Endodermal cell (in vitro differentiated cells): ENCODE measurements at regions not wholly inside any gene's neighbourhood (a gene's known extent, or its start where the extent isn't known, plus 50 kb on each side); places are given as distances from the start of the nearest gene placed in this dataset.
"Not testable (repeated sequence)": the region's sequence is repeated elsewhere in the genome, so short reads cannot be mapped to it uniquely, and the experiment has no call there.

ENCODE experiments used
- DNase-seq: peaks from one replicate; pipeline ENCODE4 v3.0.0-alpha.2; 2017
- H3K27ac ChIP-seq: 2 replicates; pipeline ENCODE4 v1.5.1; 2013; ENCODE audit warnings: mild to moderate bottlenecking, low read depth, low read length, moderate library complexity
- H3K27me3 ChIP-seq: 2 replicates; pipeline ENCODE4 v1.6.1; 2013; ENCODE audit warnings: mild to moderate bottlenecking, low read length, moderate library complexity; ENCODE audit not compliant: insufficient read depth, control insufficient read depth, poor library complexity, severe bottlenecking
- H3K36me3 ChIP-seq: 2 replicates; pipeline ENCODE4 v1.7.0; 2013; ENCODE audit warnings: mild to moderate bottlenecking, low read length, moderate library complexity; ENCODE audit not compliant: control insufficient read depth, insufficient read depth
- H3K4me1 ChIP-seq: one replicate; pipeline ENCODE4 v1.7.0; 2013; ENCODE audit warnings: low read length; ENCODE audit not compliant: control insufficient read depth, insufficient read depth
- H3K4me3 ChIP-seq: 2 replicates; pipeline ENCODE4 v1.5.1; 2013; ENCODE audit warnings: mild to moderate bottlenecking, low read length, moderate library complexity
- H3K9ac ChIP-seq: 2 replicates; pipeline ENCODE4 v1.6.1; 2013; ENCODE audit warnings: mild to moderate bottlenecking, low read length, moderate library complexity; ENCODE audit not compliant: poor library complexity, severe bottlenecking; ENCODE audit errors: extremely low read depth
- H3K9me3 ChIP-seq: 2 replicates; pipeline ENCODE4 v1.6.1; 2013; ENCODE audit warnings: mild to moderate bottlenecking, low read length, moderate library complexity; ENCODE audit not compliant: control insufficient read depth
- H3K27ac Mint-ChIP-seq: 2 replicates; pipeline ENCODE4 v1.8.0; 2020; ENCODE audit warnings: mixed read lengths
- H3K27me3 Mint-ChIP-seq: 2 replicates; pipeline ENCODE4 v1.8.0; 2021; ENCODE audit warnings: mild to moderate bottlenecking, mixed read lengths; ENCODE audit not compliant: insufficient read depth
- H3K36me3 Mint-ChIP-seq: 2 replicates; pipeline ENCODE4 v1.8.0; 2020; ENCODE audit warnings: low read depth, mixed read lengths
- H3K4me1 Mint-ChIP-seq: 2 replicates; pipeline ENCODE4 v1.8.0; 2020; ENCODE audit warnings: mixed read lengths
- H3K4me3 Mint-ChIP-seq: 2 replicates; pipeline ENCODE4 v1.8.0; 2020; ENCODE audit warnings: mild to moderate bottlenecking, moderate library complexity, mixed read lengths
- H3K9me3 Mint-ChIP-seq: 2 replicates; pipeline ENCODE4 v1.8.0; 2020; ENCODE audit warnings: mild to moderate bottlenecking, mixed read lengths
- CTCF ChIP-seq: fragments of 200-600 bp; sonication (generic); conservative IDR thresholded peaks from 2 replicates; pipeline ENCODE4 v1.5.0; 2021; ENCODE audit warnings: antibody characterized with exemption, mild to moderate bottlenecking
- WGBS, 2 experiments: methylation state at CpG; one replicate each; pipeline versions ENCODE4 v1.1.5 to v1.1.7; 2013; ENCODE audit warnings: missing lambda C conversion rate in 2 of 2, mixed read lengths in 1 of 2; ENCODE audit not compliant: insufficient coverage in 1 of 2, insufficient read length in 1 of 2; 5-methylcytosine and 5-hydroxymethylcytosine counted together

- Mint-ChIP-seq H3K36me3 (peaks cover 2% of the 10 kb centered on the region), H3K9me3 (peaks cover 9% of the 10 kb centered on the region), H3K4me3 (no peak overlapping the region), H3K27me3 (peaks cover 44% of the 10 kb centered on the region), H3K4me1 (no peaks in the 10 kb centered on the region), H3K27ac (no peak overlapping the region)
- no peak overlapping the region for H3K4me3 ChIP-seq
- no peaks in the 10 kb centered on the region for H3K4me1 ChIP-seq
- H3K9me3 ChIP-seq, result no peaks in the 10 kb centered on the region
- H3K9ac ChIP-seq, result no peak overlapping the region
- WGBS, 2 experiments, result 82% methylated on average over 2 of the region's 2 CpGs; no CpG with 5 or more reads in 1 of the 2 experiments
- no peaks in the 10 kb centered on the region for H3K27me3 ChIP-seq
- H3K36me3 ChIP-seq, result no peaks in the 10 kb centered on the region
- no peak for TF ChIP-seq CTCF
- DNase-seq, result no peak
- H3K27ac ChIP-seq, result no peak overlapping the region
These were observed 67.1 kb upstream of the SH3GL3 start for GRCh38 chr15:83380059-83380458.

GRCh38 chr15:83380682-83381081 is 66.5 kb upstream of the SH3GL3 start:
- H3K36me3 ChIP-seq, result no peaks in the 10 kb centered on the region
- Mint-ChIP-seq H3K4me1 (no peaks in the 10 kb centered on the region), H3K27ac (no peak overlapping the region), H3K36me3 (peaks cover 2% of the 10 kb centered on the region), H3K27me3 (peaks cover 43% of the 10 kb centered on the region), H3K9me3 (peaks cover 10% of the 10 kb centered on the region), H3K4me3 (no peak overlapping the region)
- peak; percentile 58 for TF ChIP-seq CTCF
- no peaks in the 10 kb centered on the region for H3K27me3 ChIP-seq
- no peaks in the 10 kb centered on the region for H3K9me3 ChIP-seq
- WGBS, 2 experiments, result 77% methylated on average over 4 of the region's 4 CpGs; no CpG with 5 or more reads in 1 of the 2 experiments
- no peak overlapping the region for H3K9ac ChIP-seq
- no peaks in the 10 kb centered on the region for H3K4me1 ChIP-seq
- H3K27ac ChIP-seq, result no peak overlapping the region
- no peak overlapping the region for H3K4me3 ChIP-seq
- peak; percentile 83 for DNase-seq

GRCh38 chr15:83383608-83384139 is 63.5 kb upstream of the SH3GL3 start:
- H3K9ac ChIP-seq, H3K9me3 ChIP-seq, H3K27ac ChIP-seq, H3K27me3 ChIP-seq, H3K4me1 ChIP-seq, H3K36me3 Mint-ChIP-seq, H3K4me1 Mint-ChIP-seq, DNase-seq, H3K36me3 ChIP-seq: not testable (repeated sequence)
- peak overlapping the region; percentile 97 for H3K27ac Mint-ChIP-seq
- H3K4me3 ChIP-seq, result peak overlapping the region; percentile 55
- peak overlapping the region; percentile 76 for H3K4me3 Mint-ChIP-seq
- peaks cover 17% of the 10 kb centered on the region for H3K27me3 Mint-ChIP-seq
- peaks cover 11% of the 10 kb centered on the region for H3K9me3 Mint-ChIP-seq
- 46 to 64% methylated on average over 6 to 26 of the region's 36 CpGs for WGBS, 2 experiments

- H3K27ac Mint-ChIP-seq, result no peak overlapping the region
- no peaks in the 10 kb centered on the region for H3K9me3 ChIP-seq
- H3K36me3 Mint-ChIP-seq, result no peaks in the 10 kb centered on the region
- no peaks in the 10 kb centered on the region for H3K36me3 ChIP-seq
- no peak overlapping the region for H3K4me3 Mint-ChIP-seq
- no peak overlapping the region for H3K4me3 ChIP-seq
- no peaks in the 10 kb centered on the region for H3K4me1 Mint-ChIP-seq
- no peak overlapping the region for H3K9ac ChIP-seq
- 44% methylated on average over 6 of the region's 6 CpGs; no CpG with 5 or more reads in 1 of the 2 experiments for WGBS, 2 experiments
- H3K27ac ChIP-seq, result no peak overlapping the region
- peak; percentile 36 for TF ChIP-seq CTCF
- H3K4me1 ChIP-seq, result no peaks in the 10 kb centered on the region
- DNase-seq, result peak; percentile 84
- peaks cover 21% of the 10 kb centered on the region for H3K27me3 Mint-ChIP-seq
- H3K27me3 ChIP-seq, result no peaks in the 10 kb centered on the region
- H3K9me3 Mint-ChIP-seq, result no peaks in the 10 kb centered on the region
These were observed 51.0 kb upstream of the SH3GL3 start for GRCh38 chr15:83396101-83396500.
